ENCODE measurements at regions not wholly inside any gene's neighbourhood (a gene's known extent, or its start where the extent isn't known, plus 50 kb on each side); places are given as distances from the start of the nearest gene placed in this dataset.

- DNase-seq: no peak
- intact Hi-C loops (cut with micrococcal nuclease): no loop called here
- no peaks in the 10 kb centered on the region for H3K9me3 Mint-ChIP-seq
- H3K36me3 Mint-ChIP-seq (ENCODE audit: low read depth): no peaks in the 10 kb centered on the region
- no peaks in the 10 kb centered on the region for H3K27me3 Mint-ChIP-seq
- H3K4me1 Mint-ChIP-seq: no peaks in the 10 kb centered on the region
- H3K27ac Mint-ChIP-seq: no peak overlapping the region
- no peak overlapping the region for H3K4me3 Mint-ChIP-seq
Measured at GRCh38 chr1:219774386-219774785, 154.0 kb downstream of the SLC30A10 start.

GRCh38 chr1:219773775-219774174 is 154.6 kb downstream of the SLC30A10 start:
- Mint-ChIP-seq H3K27me3 (no peaks in the 10 kb centered on the region), H3K9me3 (no peaks in the 10 kb centered on the region)

GRCh38 chr1:219773110-219773509 is 155.2 kb downstream of the SLC30A10 start:
- no peak overlapping the region for H3K4me3 Mint-ChIP-seq
- no peaks in the 10 kb centered on the region for H3K4me1 Mint-ChIP-seq
- no peaks in the 10 kb centered on the region for H3K9me3 Mint-ChIP-seq
- intact Hi-C loops (cut with micrococcal nuclease): no loop called here
- DNase-seq: no peak
- no peak overlapping the region for H3K27ac Mint-ChIP-seq
- H3K27me3 Mint-ChIP-seq: no peaks in the 10 kb centered on the region
- H3K36me3 Mint-ChIP-seq (ENCODE audit: low read depth): no peaks in the 10 kb centered on the region

More at GRCh38 chr1:219773775-219774174, 154.6 kb downstream of the SLC30A10 start:
- no peak overlapping the region for H3K27ac Mint-ChIP-seq
- intact Hi-C loops (cut with micrococcal nuclease): no loop called here
- no peaks in the 10 kb centered on the region for H3K36me3 Mint-ChIP-seq (ENCODE audit: low read depth)
- DNase-seq: no peak
- H3K4me1 Mint-ChIP-seq: no peaks in the 10 kb centered on the region
- no peak overlapping the region for H3K4me3 Mint-ChIP-seq

- intact Hi-C loops (cut with micrococcal nuclease): no loop called here
- H3K27me3 Mint-ChIP-seq: no peaks in the 10 kb centered on the region
- no peak overlapping the region for H3K27ac Mint-ChIP-seq
- no peaks in the 10 kb centered on the region for H3K9me3 Mint-ChIP-seq
- no peak overlapping the region for H3K4me3 Mint-ChIP-seq
- DNase-seq: no peak
- no peaks in the 10 kb centered on the region for H3K36me3 Mint-ChIP-seq (ENCODE audit: low read depth)
- H3K4me1 Mint-ChIP-seq: no peaks in the 10 kb centered on the region
Measured at GRCh38 chr1:219772265-219773036, 155.9 kb downstream of the SLC30A10 start.

DNA sequence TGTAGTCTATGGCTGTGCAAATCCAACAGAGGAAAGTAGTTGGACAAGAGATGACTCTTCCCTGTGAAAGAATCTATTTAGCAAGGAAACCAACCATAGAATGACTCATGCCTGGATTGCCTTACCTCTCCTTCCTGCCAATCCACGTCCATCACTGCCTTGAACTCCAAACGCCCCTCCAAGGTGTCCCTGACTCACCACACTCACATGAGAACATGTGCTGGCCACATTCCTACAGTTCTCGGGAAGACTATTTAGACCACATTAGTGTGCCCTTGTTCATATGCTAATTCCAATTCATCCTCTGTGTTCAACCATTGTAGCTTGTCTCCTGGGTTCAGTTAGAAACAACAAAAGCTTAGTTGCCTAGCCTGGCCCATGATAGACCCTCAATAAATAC is 157.3 kb downstream of the SLC30A10 start:
- Mint-ChIP-seq H3K27me3 (no peaks in the 10 kb centered on the region), H3K4me3 (no peak overlapping the region), H3K9me3 (no peaks in the 10 kb centered on the region), H3K4me1 (no peaks in the 10 kb centered on the region), H3K36me3 (ENCODE audit: low read depth) (no peaks in the 10 kb centered on the region), H3K27ac (no peak overlapping the region)
- intact Hi-C loops (cut with micrococcal nuclease): no loop called here
- DNase-seq: no peak

DNA sequence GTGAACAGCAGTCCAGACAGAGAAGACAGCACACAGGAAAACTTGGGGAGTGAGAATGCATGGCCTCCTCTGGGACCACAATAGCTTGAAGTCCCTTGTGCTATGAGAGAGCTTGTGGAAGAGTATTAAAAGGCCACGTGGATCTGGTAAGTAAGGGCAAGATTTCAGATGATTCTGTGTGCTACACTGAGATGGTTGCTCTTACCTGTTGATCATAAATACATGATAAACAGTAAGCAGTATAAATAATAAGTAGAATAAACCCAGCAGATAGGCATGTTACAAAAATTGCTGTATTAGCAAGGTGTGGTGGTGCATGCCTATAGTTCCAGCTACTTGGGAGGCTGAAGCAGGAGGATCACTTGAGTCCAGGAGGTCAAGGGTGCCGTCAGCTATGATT is 150.4 kb upstream of the ZC3H11B start:
- no peaks in the 10 kb centered on the region for H3K36me3 Mint-ChIP-seq (ENCODE audit: low read depth)
- no peak overlapping the region for H3K4me3 Mint-ChIP-seq
- no peaks in the 10 kb centered on the region for H3K4me1 Mint-ChIP-seq
- intact Hi-C loops (cut with micrococcal nuclease): no loop called here
- no peak overlapping the region for H3K27ac Mint-ChIP-seq
- DNase-seq: no peak
- no peaks in the 10 kb centered on the region for H3K27me3 Mint-ChIP-seq
- H3K9me3 Mint-ChIP-seq: no peaks in the 10 kb centered on the region

GRCh38 chr1:219761208-219761860 is 148.4 kb upstream of the ZC3H11B start:
- H3K4me3 Mint-ChIP-seq: no peak overlapping the region
- no peak for DNase-seq

GRCh38 chr1:219759095-219759494 is 146.2 kb upstream of the ZC3H11B start:
- DNase-seq: no peak
- H3K27ac Mint-ChIP-seq: no peak overlapping the region
- H3K9me3 Mint-ChIP-seq: no peaks in the 10 kb centered on the region
- H3K4me1 Mint-ChIP-seq: no peaks in the 10 kb centered on the region
- no peaks in the 10 kb centered on the region for H3K27me3 Mint-ChIP-seq
- intact Hi-C loops (cut with micrococcal nuclease): no loop called here
- H3K36me3 Mint-ChIP-seq (ENCODE audit: low read depth): no peaks in the 10 kb centered on the region
- no peak overlapping the region for H3K4me3 Mint-ChIP-seq

More at GRCh38 chr1:219761208-219761860, 148.4 kb upstream of the ZC3H11B start:
- no peaks in the 10 kb centered on the region for H3K36me3 Mint-ChIP-seq (ENCODE audit: low read depth)
- H3K27me3 Mint-ChIP-seq: no peaks in the 10 kb centered on the region
- H3K4me1 Mint-ChIP-seq: no peaks in the 10 kb centered on the region
- H3K9me3 Mint-ChIP-seq: no peaks in the 10 kb centered on the region
- intact Hi-C loops (cut with micrococcal nuclease): no loop called here
- no peak overlapping the region for H3K27ac Mint-ChIP-seq

DNA sequence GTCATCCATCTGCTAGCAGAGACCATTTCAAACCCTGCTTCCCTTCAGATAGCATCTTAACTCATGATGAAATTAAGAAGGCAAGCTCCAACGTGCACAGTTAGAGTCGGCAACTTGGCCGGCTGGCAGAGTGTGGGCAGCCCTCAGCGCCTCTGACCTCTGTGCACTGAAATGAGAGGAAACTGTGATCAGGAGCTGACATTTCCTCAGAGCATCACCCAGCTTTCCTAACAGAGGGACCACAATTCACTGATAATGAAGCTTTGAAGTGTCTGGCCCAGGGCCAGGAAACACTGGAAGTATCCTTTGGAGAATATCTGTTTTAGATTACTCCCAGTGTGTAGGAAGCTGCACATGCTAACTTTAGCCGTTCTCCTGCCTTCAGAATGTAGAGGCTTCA is 145.0 kb upstream of the ZC3H11B start:
- no peaks in the 10 kb centered on the region for H3K36me3 Mint-ChIP-seq (ENCODE audit: low read depth)
- H3K27ac Mint-ChIP-seq: no peak overlapping the region
- H3K4me1 Mint-ChIP-seq: no peaks in the 10 kb centered on the region
- intact Hi-C loops (cut with micrococcal nuclease): no loop called here
- H3K27me3 Mint-ChIP-seq: no peaks in the 10 kb centered on the region
- H3K9me3 Mint-ChIP-seq: no peaks in the 10 kb centered on the region
- H3K4me3 Mint-ChIP-seq: no peak overlapping the region
- DNase-seq: no peak

- Mint-ChIP-seq H3K9me3 (no peaks in the 10 kb centered on the region), H3K27ac (no peak overlapping the region), H3K4me1 (no peaks in the 10 kb centered on the region), H3K27me3 (no peaks in the 10 kb centered on the region), H3K4me3 (no peak overlapping the region), H3K36me3 (ENCODE audit: low read depth) (no peaks in the 10 kb centered on the region)
- intact Hi-C loops (cut with micrococcal nuclease): no loop called here
- DNase-seq: no peak
Measured at GRCh38 chr1:219755234-219755633, 142.3 kb upstream of the ZC3H11B start.

DNA sequence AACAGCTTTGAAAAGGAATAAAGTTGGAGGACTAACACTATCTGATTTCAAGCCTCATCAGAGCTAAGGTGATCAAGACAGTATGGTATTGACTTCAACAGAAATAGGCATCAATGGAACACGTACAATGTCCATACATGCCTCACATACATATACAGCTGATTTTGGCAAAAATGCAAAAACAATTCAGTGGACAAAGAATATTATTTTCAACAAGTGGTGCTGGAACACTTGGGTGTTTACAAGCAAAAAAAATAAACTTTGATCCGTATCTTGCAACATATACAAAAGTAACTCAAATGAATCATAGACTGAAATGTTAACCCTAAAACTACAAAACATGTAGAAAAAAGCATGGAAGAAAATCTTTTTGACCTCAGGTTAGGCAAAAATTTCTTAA is 141.9 kb upstream of the ZC3H11B start:
- no peaks in the 10 kb centered on the region for H3K4me1 Mint-ChIP-seq

DNA sequence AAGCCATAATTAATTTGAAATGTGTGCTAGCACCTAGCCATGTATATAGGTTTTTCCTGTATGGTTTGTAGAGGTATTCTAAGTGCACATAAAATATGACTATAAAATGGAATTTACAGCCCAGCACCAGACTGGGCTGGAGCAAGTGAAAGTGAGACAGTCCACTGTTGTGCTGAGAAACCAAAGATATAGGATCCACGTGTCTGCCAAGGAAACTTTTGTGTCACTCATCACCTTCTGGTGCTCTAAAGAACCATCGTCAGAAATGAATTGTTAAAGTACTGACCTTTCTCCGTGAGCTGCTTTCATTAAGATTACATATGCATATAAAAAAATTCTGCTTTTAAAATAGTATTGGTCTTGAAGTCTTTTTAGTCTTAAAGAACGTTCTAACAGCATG is 141.0 kb upstream of the ZC3H11B start:
- H3K4me1 Mint-ChIP-seq: no peaks in the 10 kb centered on the region
- H3K27me3 Mint-ChIP-seq: no peaks in the 10 kb centered on the region
- H3K36me3 Mint-ChIP-seq (ENCODE audit: low read depth): no peaks in the 10 kb centered on the region
- intact Hi-C loops (cut with micrococcal nuclease): no loop called here
- H3K4me3 Mint-ChIP-seq: no peak overlapping the region
- no peaks in the 10 kb centered on the region for H3K9me3 Mint-ChIP-seq
- H3K27ac Mint-ChIP-seq: no peak overlapping the region
- DNase-seq: no peak

More for the DNA sequence above, 141.9 kb upstream of the ZC3H11B start:
- no peak for DNase-seq
- Mint-ChIP-seq H3K27ac (no peak overlapping the region), H3K9me3 (no peaks in the 10 kb centered on the region), H3K36me3 (ENCODE audit: low read depth) (no peaks in the 10 kb centered on the region), H3K27me3 (no peaks in the 10 kb centered on the region), H3K4me3 (no peak overlapping the region)
- intact Hi-C loops (cut with micrococcal nuclease): no loop called here

- no peaks in the 10 kb centered on the region for H3K9me3 Mint-ChIP-seq
- H3K27ac Mint-ChIP-seq: no peak overlapping the region
- H3K4me1 Mint-ChIP-seq: no peaks in the 10 kb centered on the region
- H3K4me3 Mint-ChIP-seq: no peak overlapping the region
- H3K36me3 Mint-ChIP-seq (ENCODE audit: low read depth): no peaks in the 10 kb centered on the region
- intact Hi-C loops (cut with micrococcal nuclease): no loop called here
- DNase-seq: no peak
- H3K27me3 Mint-ChIP-seq: no peaks in the 10 kb centered on the region
Measured at GRCh38 chr1:219752645-219753044, 139.7 kb upstream of the ZC3H11B start.

DNA sequence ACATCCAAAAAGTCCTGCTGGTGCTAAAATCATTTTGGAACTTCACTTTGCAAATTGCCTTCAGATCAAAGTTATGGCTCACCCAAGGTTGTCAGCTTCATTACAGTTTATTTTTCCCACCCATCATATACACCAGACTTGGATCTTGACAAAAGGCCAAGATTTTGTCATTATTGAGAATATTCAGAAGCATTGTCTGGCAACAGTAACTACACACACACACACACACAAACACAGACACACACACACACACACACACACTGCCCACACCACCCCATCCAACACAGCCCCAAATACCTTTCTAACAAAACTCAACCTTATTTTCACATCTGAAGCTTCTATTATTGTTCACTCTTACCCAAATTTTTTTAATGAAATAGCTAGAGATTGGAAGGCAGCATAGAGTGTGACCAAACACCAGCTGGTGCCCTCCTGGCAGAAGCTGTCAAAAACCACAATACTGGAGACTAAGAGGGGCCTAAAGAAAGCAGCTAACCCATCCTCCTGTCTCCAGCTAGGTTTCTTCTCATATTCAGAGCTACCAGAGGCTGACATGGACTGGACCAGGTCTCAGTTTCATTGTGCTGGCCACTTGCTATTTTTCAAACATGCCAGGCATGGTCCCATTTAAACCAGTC is 139.1 kb upstream of the ZC3H11B start:
- H3K36me3 Mint-ChIP-seq (ENCODE audit: low read depth): no peaks in the 10 kb centered on the region
- no peak overlapping the region for H3K27ac Mint-ChIP-seq
- no peaks in the 10 kb centered on the region for H3K4me1 Mint-ChIP-seq
- intact Hi-C loops (cut with micrococcal nuclease): no loop called here
- H3K27me3 Mint-ChIP-seq: no peaks in the 10 kb centered on the region
- H3K9me3 Mint-ChIP-seq: no peaks in the 10 kb centered on the region
- H3K4me3 Mint-ChIP-seq: no peak overlapping the region
- DNase-seq: no peak

Measured in activated CD4-positive, alpha-beta T cell treated with anti-CD3 and anti-CD28 coated beads, Interleukin-2, amount 10 ng/mL, durations not matched to agents 24 days and 14 days (primary cell).